Adrenal gland (tissue), 5 donors: ENCODE measurements at regions not wholly inside any gene's neighbourhood (a gene's known extent, or its start where the extent isn't known, plus 50 kb on each side); places are given as distances from the start of the nearest gene placed in this dataset.

Source experiments
- CTCF ChIP-seq, 6 experiments: fragments of 450-650 bp in 4 of 6; fragments of 200-600 bp in 2 of 6; sonication (generic) in 1 of 6; IDR thresholded peaks; 1 replicate in 5 of 6; 2 replicates in 1 of 6; pipeline versions ENCODE4 v1.5.1 to v1.8.0; 2016 to 2021; ENCODE audit warnings: antibody characterized with exemption in 6 of 6, mild to moderate bottlenecking in 2 of 6, moderate library complexity in 1 of 6
- POLR2A ChIP-seq, 2 donors: fragments of 450-650 bp; IDR thresholded peaks; one replicate each; pipeline ENCODE4 v1.6.1; 2017; ENCODE audit warnings: antibody characterized with exemption in 2 of 2, mild to moderate bottlenecking in 2 of 2, moderate library complexity in 1 of 2
- donor health status: DM: no; HTN: no; CAD: no.

- TF ChIP-seq POLR2A (IDR thresholded peaks at IDR 0.05) (no peak), CTCF (IDR thresholded peaks at IDR 0.05) (no peak)
Measured at GRCh38 chr2:158907926-158908456, 60.4 kb upstream of the TANC1 start.
